Omental fat pad (tissue), 3 donors: ENCODE measurements at regions not wholly inside any gene's neighbourhood (a gene's known extent, or its start where the extent isn't known, plus 50 kb on each side); places are given as distances from the start of the nearest gene placed in this dataset.

Experiments
- ATAC-seq: fragments of 150-250 bp; one replicate; pipeline ENCODE4 v1.9.1; 2016; ENCODE audit warnings: mild to moderate bottlenecking, moderate library complexity; ENCODE audit not compliant: low FRiP score
- DNase-seq: peaks from one replicate; pipeline ENCODE4 v3.0.0-alpha.2; 2019; ENCODE audit warnings: low spot score
- TF ChIP-seq, protein P1 (sequence below), 3 donors: fragments of 450-650 bp; IDR thresholded peaks; one replicate each; pipeline ENCODE4 v1.5.1; 2016 to 2017; ENCODE audit warnings: antibody characterized with exemption in 3 of 3, mild to moderate bottlenecking in 3 of 3, moderate library complexity in 2 of 3

DNA sequence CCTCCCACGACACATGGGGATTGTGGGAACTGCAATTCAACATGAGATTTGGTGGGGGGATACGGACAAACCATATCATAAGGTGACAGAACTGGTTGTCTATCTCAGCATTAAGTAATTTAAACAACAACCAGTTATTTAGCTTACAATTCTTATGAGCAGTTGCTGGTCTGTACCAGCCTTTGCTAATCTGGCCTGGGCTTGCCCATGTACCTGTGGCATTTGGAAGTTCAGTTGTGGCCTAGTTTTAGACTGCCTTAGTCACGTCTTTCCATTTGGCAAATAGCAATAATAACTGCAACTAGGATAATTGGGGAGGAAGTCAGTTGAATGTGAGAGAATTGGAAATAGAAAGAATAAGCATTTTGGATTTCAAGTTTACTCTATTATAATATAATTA lies 441.8 kb upstream of the CXADR start:
- DNase-seq = no peak
- TF ChIP-seq, protein P1, sequence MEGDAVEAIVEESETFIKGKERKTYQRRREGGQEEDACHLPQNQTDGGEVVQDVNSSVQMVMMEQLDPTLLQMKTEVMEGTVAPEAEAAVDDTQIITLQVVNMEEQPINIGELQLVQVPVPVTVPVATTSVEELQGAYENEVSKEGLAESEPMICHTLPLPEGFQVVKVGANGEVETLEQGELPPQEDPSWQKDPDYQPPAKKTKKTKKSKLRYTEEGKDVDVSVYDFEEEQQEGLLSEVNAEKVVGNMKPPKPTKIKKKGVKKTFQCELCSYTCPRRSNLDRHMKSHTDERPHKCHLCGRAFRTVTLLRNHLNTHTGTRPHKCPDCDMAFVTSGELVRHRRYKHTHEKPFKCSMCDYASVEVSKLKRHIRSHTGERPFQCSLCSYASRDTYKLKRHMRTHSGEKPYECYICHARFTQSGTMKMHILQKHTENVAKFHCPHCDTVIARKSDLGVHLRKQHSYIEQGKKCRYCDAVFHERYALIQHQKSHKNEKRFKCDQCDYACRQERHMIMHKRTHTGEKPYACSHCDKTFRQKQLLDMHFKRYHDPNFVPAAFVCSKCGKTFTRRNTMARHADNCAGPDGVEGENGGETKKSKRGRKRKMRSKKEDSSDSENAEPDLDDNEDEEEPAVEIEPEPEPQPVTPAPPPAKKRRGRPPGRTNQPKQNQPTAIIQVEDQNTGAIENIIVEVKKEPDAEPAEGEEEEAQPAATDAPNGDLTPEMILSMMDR (IDR thresholded peaks at IDR 0.05) = no peak
- no peak for ATAC-seq

DNA sequence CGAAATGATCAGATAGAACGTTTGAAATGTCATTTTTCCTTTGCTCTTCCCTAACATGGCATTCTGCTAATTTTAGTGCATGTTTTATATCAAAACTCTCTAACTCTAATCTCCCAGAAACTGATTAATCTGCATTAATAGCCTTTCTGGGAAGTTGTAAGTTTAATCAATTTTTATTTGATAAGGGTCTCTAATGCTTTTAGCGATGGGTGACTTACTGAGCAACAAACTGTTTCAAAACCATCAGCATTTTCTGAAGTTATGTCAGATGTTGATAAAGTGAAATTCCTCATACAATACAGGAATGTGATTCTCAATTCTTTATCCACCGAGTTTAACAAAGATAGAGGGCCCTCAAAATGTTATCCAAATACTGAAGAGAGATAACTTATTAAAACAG lies 431.6 kb upstream of the CXADR start:
- ATAC-seq (no peak), DNase-seq (no peak)
- TF ChIP-seq, protein P1 (IDR thresholded peaks at IDR 0.05) = no peak

DNA sequence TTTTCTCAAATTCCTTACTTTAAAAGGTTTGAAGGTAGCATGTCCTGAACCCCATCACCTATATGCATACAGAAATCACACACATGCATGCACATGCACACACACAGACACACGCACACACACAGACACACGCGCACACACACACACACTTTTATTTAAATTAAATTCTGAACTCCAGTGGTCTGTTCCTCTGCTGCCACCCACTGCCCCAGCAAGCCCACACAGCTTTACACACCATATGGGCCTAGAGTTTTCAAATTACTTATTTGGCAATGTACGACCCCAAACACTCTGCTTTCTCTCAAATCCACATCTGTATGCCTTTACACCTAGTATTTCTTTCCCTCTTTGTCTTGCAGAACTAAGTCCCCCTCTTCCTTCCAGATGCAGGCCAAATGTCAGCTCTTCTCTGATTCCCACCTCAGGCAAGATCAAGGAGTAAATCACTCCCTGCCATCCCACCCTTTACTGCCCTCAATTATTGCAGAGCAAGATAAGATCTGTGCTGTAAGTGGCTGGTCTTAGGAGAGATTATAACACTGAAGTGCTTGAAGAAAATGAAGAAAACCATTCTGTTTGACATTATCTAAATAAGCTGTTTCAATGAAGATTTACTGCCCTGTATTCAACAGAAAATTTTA lies 429.9 kb upstream of the CXADR start:
- TF ChIP-seq, protein P1 (IDR thresholded peaks at IDR 0.05) = no peak
- DNase-seq = no peak

DNA sequence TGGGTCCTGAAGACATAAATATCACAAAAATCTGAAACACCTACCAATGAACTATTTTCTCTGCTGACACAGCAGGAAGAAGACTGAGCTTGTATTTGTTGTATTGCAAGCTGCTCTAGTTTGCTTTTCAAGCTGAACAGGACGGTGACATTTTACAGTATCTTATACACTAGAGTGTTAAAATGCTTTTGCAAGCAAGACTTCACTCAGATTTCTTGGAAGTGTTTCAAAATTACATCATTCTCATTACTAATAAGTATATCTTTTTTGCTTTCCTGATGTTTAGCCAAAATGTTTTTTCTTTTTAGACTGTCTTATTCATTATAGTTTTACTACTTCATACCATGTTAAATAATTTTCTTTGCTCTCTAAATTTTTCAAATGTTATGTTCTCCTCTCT lies 427.1 kb upstream of the CXADR start:
- TF ChIP-seq, protein P1 (IDR thresholded peaks at IDR 0.05) = no peak
- ATAC-seq = no peak
- DNase-seq = no peak

More for the DNA sequence above, 429.9 kb upstream of the CXADR start:
- ATAC-seq = no peak

DNA sequence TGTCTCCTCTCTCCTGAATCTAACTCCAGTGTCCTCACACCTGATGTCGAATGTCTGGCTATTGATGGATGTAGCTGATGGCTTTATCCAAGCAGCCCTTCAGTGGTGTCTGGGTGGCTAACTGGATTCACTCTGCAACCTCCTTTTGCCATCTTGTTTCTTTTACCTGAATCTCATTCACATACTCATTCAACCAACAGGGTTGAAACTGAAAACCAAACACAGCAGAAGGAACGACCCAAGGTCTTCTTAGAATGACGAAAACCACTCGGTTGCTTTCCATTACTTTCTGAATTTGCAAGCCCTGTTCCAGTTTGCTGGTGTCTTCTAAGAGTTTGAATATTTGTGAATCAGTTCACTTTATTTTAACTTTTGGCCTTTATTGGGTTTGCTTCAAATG lies 424.3 kb upstream of the CXADR start:
- ATAC-seq = no peak
- DNase-seq = no peak
- TF ChIP-seq, protein P1 (IDR thresholded peaks at IDR 0.05) = no peak

DNA sequence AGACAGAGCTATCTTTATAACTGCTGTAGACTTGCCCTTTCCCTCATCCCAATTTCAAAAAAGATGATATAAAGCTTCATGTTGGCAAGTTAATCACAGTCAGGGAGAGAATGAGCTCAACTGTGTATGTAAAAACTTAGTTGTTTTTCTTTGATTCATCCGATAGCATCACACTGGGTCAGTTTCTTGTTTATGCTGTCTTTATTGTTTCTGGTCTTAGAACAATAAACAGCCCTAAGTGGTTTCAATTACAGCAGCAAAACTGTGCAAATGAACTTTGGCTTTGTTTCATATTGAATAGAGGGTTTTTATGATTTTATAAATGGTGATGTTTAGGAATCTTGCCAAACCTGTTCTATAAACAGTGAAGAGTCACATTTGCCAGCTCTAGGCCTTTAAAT lies 423.8 kb upstream of the CXADR start:
- ATAC-seq (no peak), DNase-seq (no peak)
- TF ChIP-seq, protein P1 (IDR thresholded peaks at IDR 0.05) = no peak

DNA sequence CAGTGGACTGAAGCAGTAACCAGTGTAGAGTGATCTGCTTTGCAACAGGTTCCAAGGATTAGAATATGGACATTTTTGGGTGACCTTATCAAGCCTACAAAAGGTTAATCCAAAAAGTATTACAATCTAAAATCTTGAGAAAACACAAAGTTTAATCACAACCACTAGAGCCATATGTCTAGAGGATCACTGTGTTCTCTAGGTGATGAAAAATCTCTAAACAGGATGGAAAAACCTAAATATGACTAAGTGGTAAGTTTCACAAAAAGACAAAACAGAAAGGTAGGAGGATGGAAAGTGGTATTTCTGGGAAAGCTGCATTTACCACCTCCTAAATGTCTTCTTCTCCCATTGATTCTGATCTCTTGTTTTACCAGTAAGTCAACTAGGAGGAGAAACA lies 411.1 kb upstream of the CXADR start:
- TF ChIP-seq, protein P1 (IDR thresholded peaks at IDR 0.05) = no peak
- DNase-seq = no peak
- ATAC-seq = no peak
